ENCODE measurements at regions not wholly inside any gene's neighbourhood (a gene's known extent, or its start where the extent isn't known, plus 50 kb on each side); places are given as distances from the start of the nearest gene placed in this dataset.

DNA sequence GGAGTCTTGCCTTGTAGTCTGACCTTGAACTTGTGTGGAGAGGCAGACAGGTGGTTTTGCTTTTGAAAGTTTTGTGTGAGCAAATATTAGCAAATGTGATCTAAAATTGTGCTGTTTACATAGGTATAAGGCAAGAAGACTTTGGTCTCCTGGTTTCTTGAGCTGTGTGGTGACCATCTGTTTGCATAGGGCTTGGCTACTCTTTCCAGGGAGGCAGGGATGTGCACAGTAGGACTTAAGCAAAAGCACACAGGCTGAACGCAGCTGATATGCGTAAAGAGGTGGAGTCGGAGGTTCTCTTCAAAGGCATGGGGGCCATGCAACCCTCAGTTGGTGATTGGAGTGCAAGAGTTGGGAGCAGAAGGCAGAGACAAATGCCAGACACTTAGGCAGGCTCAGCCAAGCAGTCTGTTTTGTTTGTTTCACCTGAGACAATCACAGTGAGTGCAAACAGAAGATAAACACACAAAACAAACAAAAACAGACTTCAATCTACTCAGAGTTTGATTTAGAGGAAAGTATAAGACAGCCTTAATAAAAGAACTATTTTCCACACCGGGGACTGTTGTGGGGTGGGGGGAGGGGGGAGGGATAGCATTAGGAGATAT is 744.2 kb downstream of the MTRR start:
- 87% methylated on average over 4 of the region's 4 CpGs; no CpG with 5 or more reads in 1 of the 2 experiments for WGBS, 2 experiments (ENCODE audit: extremely low coverage in 1 of 2, insufficient coverage in 1 of 2, insufficient read length in 1 of 2, insufficient replicate concordance in 2 of 2, low coverage in 1 of 2, low lambda C conversion rate in 2 of 2, missing lambda C conversion rate in 1 of 2)
- ChIA-PET POLR2A (ENCODE audit: partially characterized antibody) (no interaction called here), CTCF (ENCODE audit: partially characterized antibody) (no interaction called here)
- no peaks in the 10 kb centered on the region for H3K9me3 ChIP-seq (ENCODE audit: insufficient read depth in 2 of 2, low read depth in 1 of 2, low read length in 1 of 2)
- H3K4me2 ChIP-seq (ENCODE audit: insufficient read depth in 1 of 2, low read depth in 2 of 2, low read length in 2 of 2) = no peak overlapping the region
- no peak overlapping the region for H2BK20ac ChIP-seq (ENCODE audit: low read length)
- H3K4me3 ChIP-seq (ENCODE audit: extremely low read depth in 1 of 4, insufficient read depth in 2 of 4, low read depth in 3 of 4, low read length in 4 of 4) = no peak overlapping the region
- no peak overlapping the region for H4K5ac ChIP-seq (ENCODE audit: insufficient read length, low read depth, low read length)
- peak overlapping the region; percentile 85; the same call in 1 of the 2 replicates for H2AFZ ChIP-seq (ENCODE audit: low read length)
- peaks cover 0 to 1% of the 10 kb centered on the region in 2 experiments for H4K20me1 ChIP-seq (replicated peaks in 1 of 2; ENCODE audit: control insufficient read depth in 1 of 2, insufficient read depth in 2 of 2, low read length in 2 of 2)
- no peak overlapping the region for H3K23ac ChIP-seq (ENCODE audit: insufficient read length)
- H4K91ac ChIP-seq (replicated peaks; ENCODE audit: insufficient read length, low read length) = no peak overlapping the region
- no peak for FAIRE-seq
- H3K27ac ChIP-seq (ENCODE audit: low read depth, low read length) = no peak overlapping the region; the same call in 1 of the 2 replicates
- H3K79me2 ChIP-seq (ENCODE audit: control insufficient read depth in 1 of 2, insufficient read depth in 2 of 2, low read length in 2 of 2) = no peaks in the 10 kb centered on the region; a peak in 1 of 4 replicates
- H2BK120ac ChIP-seq (replicated peaks; ENCODE audit: low read depth, low read length) = no peak overlapping the region
- no peak overlapping the region for H2BK12ac ChIP-seq (ENCODE audit: low read depth, low read length)
- H3K79me1 ChIP-seq (ENCODE audit: low read depth, low read length) = no peaks in the 10 kb centered on the region
- no peak overlapping the region for H3K4ac ChIP-seq (replicated peaks; ENCODE audit: insufficient read length, low read depth, low read length)
- DNase-seq (ENCODE audit: low read depth in 1 of 2, low spot score in 2 of 2) = no peak
- H3K9ac ChIP-seq (replicated peaks in 1 of 4; ENCODE audit: extremely low read depth in 1 of 4, low read depth in 3 of 4, low read length in 3 of 4) = no peak overlapping the region
- no peak overlapping the region for H3K18ac ChIP-seq (ENCODE audit: extremely low read depth, low read length)
- H3K14ac ChIP-seq (ENCODE audit: insufficient read length) = no peak overlapping the region
- H2BK5ac ChIP-seq (ENCODE audit: low read depth, low read length) = no peak overlapping the region
- peaks cover 5% of the 10 kb centered on the region; the same call in 1 of the 2 replicates for H3K23me2 ChIP-seq (ENCODE audit: low read depth, low read length)
- no peak overlapping the region for H2BK15ac ChIP-seq (ENCODE audit: low read length)
- H3K4me1 ChIP-seq (replicated peaks in 1 of 4; ENCODE audit: control insufficient read depth in 3 of 4, insufficient read depth in 4 of 4, low read length in 3 of 4) = peaks cover 0 to 2% (median 0%) of the 10 kb centered on the region in 4 experiments; a peak in 1 of 7 replicates
- no peak overlapping the region for H4K8ac ChIP-seq (ENCODE audit: extremely low read depth, insufficient read depth, low read length)
- no peak overlapping the region for H3K56ac ChIP-seq (replicated peaks; ENCODE audit: insufficient read length, low read depth, low read length)
- H3K36me3 ChIP-seq (ENCODE audit: control insufficient read depth in 2 of 4, insufficient read depth in 4 of 4, low read length in 3 of 4) = no peaks in the 10 kb centered on the region
- H3K27me3 ChIP-seq (replicated peaks in 1 of 4; ENCODE audit: control insufficient read depth in 3 of 4, extremely low read depth in 1 of 4, insufficient read depth in 3 of 4, low read length in 3 of 4) = no peaks in the 10 kb centered on the region
- no peak overlapping the region for H2AK5ac ChIP-seq (ENCODE audit: low read depth, low read length)
- TF ChIP-seq CHD2 (IDR thresholded peaks at IDR 0.05; ENCODE audit: low read length) (no peak), ATF3 (IDR thresholded peaks at IDR 0.05; ENCODE audit: insufficient read depth, low read depth, low read length) (no peak), ASH2L (IDR thresholded peaks at IDR 0.05; ENCODE audit: low read length) (no peak), NANOG (IDR thresholded peaks at IDR 0.05; ENCODE audit: insufficient read depth, low read depth, low read length, poor library complexity, severe bottlenecking) (no peak), CREB1 (IDR thresholded peaks at IDR 0.05) (no peak), POU5F1 (IDR thresholded peaks at IDR 0.05; ENCODE audit: low read depth, low read length) (no peak), EP300 (IDR thresholded peaks at IDR 0.05; ENCODE audit: borderline replicate concordance in 1 of 2, low read depth in 2 of 2, low read length in 2 of 2) (no peak), SIN3A (conservative IDR thresholded peaks at IDR 0.05 in 1 of 2, IDR thresholded peaks at IDR 0.05 in 1 of 2; ENCODE audit: low read depth in 1 of 2, low read length in 2 of 2) (no peak), TAF1 (IDR thresholded peaks at IDR 0.05; ENCODE audit: low read depth, low read length) (no peak), RFX5 (IDR thresholded peaks at IDR 0.05; ENCODE audit: borderline replicate concordance, low read depth, low read length) (no peak), EZH2 (IDR thresholded peaks at IDR 0.05; ENCODE audit: low read depth, low read length, severe bottlenecking) (no peak), SUZ12 (IDR thresholded peaks at IDR 0.05; ENCODE audit: low read length) (no peak)
- TF ChIP-seq, protein P1, sequence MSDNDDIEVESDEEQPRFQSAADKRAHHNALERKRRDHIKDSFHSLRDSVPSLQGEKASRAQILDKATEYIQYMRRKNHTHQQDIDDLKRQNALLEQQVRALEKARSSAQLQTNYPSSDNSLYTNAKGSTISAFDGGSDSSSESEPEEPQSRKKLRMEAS (IDR thresholded peaks at IDR 0.05) = no peak

All from H1 (cell line).